ENCODE measurements at regions not wholly inside any gene's neighbourhood (a gene's known extent, or its start where the extent isn't known, plus 50 kb on each side); places are given as distances from the start of the nearest gene placed in this dataset.
"Not testable (repeated sequence)": the region's sequence is repeated elsewhere in the genome, so short reads cannot be mapped to it uniquely, and the experiment has no call there.

- H4K20me1 ChIP-seq, result no peaks in the 10 kb centered on the region
- H3K4me2 ChIP-seq, result no peak overlapping the region
- no peaks in the 10 kb centered on the region for H3K4me1 ChIP-seq
- H3K27ac ChIP-seq, result no peak overlapping the region
- H3K36me3 ChIP-seq, result no peaks in the 10 kb centered on the region
- no peaks in the 10 kb centered on the region for H3K9me3 ChIP-seq
- no peak overlapping the region for H3K9ac ChIP-seq
- no peak for TF ChIP-seq Cebpa-rat (IDR thresholded peaks at IDR 0.05)
- H3K27me3 ChIP-seq, result no peaks in the 10 kb centered on the region
- H3K4me3 ChIP-seq, result no peak overlapping the region
Observed at GRCh38 chr7:83835424-83835823, 186.5 kb upstream of the SEMA3E start.

- not testable (repeated sequence) for H3K4me1 ChIP-seq, H3K9ac ChIP-seq, H3K36me3 ChIP-seq, H3K9me3 ChIP-seq, H4K20me1 ChIP-seq, H3K4me3 ChIP-seq, H3K4me2 ChIP-seq, H3K27ac ChIP-seq, H3K27me3 ChIP-seq
Observed at GRCh38 chr7:83833721-83834120, 184.8 kb upstream of the SEMA3E start.

GRCh38 chr7:83832009-83832408, 183.1 kb upstream of the SEMA3E start:
- Histone ChIP-seq H3K36me3 (no peaks in the 10 kb centered on the region), H3K27me3 (no peaks in the 10 kb centered on the region), H3K4me2 (no peak overlapping the region), H3K4me1 (no peaks in the 10 kb centered on the region), H3K9ac (no peak overlapping the region), H4K20me1 (no peaks in the 10 kb centered on the region), H3K9me3 (no peaks in the 10 kb centered on the region), H3K27ac (no peak overlapping the region), H3K4me3 (no peak overlapping the region)
- TF ChIP-seq Cebpa-rat (IDR thresholded peaks at IDR 0.05), result no peak

GRCh38 chr7:83827036-83827435, 178.1 kb upstream of the SEMA3E start:
- H3K4me2 ChIP-seq, result no peak overlapping the region
- H3K27me3 ChIP-seq, result no peaks in the 10 kb centered on the region
- no peaks in the 10 kb centered on the region for H3K9me3 ChIP-seq
- H3K9ac ChIP-seq, result no peak overlapping the region
- no peak overlapping the region for H3K27ac ChIP-seq
- H4K20me1 ChIP-seq, result no peaks in the 10 kb centered on the region
- H3K36me3 ChIP-seq, result no peaks in the 10 kb centered on the region
- no peak for TF ChIP-seq Cebpa-rat (IDR thresholded peaks at IDR 0.05)
- no peaks in the 10 kb centered on the region for H3K4me1 ChIP-seq
- H3K4me3 ChIP-seq, result no peak overlapping the region

GRCh38 chr7:83824214-83824613, 175.3 kb upstream of the SEMA3E start:
- no peak overlapping the region for H3K4me3 ChIP-seq
- H3K27ac ChIP-seq, result no peak overlapping the region
- no peaks in the 10 kb centered on the region for H3K9me3 ChIP-seq
- H3K36me3 ChIP-seq, result no peaks in the 10 kb centered on the region
- no peaks in the 10 kb centered on the region for H4K20me1 ChIP-seq
- no peak for TF ChIP-seq Cebpa-rat (IDR thresholded peaks at IDR 0.05)
- H3K4me1 ChIP-seq, result no peaks in the 10 kb centered on the region
- no peaks in the 10 kb centered on the region for H3K27me3 ChIP-seq
- no peak overlapping the region for H3K9ac ChIP-seq
- H3K4me2 ChIP-seq, result no peak overlapping the region

GRCh38 chr7:83821866-83822265, 172.9 kb upstream of the SEMA3E start:
- TF ChIP-seq Cebpa-rat (IDR thresholded peaks at IDR 0.05), result no peak
- Histone ChIP-seq H3K9ac (no peak overlapping the region), H3K36me3 (no peaks in the 10 kb centered on the region), H4K20me1 (no peaks in the 10 kb centered on the region), H3K27me3 (no peaks in the 10 kb centered on the region), H3K27ac (no peak overlapping the region), H3K4me1 (no peaks in the 10 kb centered on the region), H3K4me2 (no peak overlapping the region), H3K4me3 (no peak overlapping the region), H3K9me3 (no peaks in the 10 kb centered on the region)

- Histone ChIP-seq H3K27ac (no peak overlapping the region), H3K9me3 (no peaks in the 10 kb centered on the region), H3K4me3 (no peak overlapping the region), H3K27me3 (no peaks in the 10 kb centered on the region), H3K4me1 (no peaks in the 10 kb centered on the region), H3K4me2 (no peak overlapping the region), H4K20me1 (no peaks in the 10 kb centered on the region), H3K9ac (no peak overlapping the region), H3K36me3 (no peaks in the 10 kb centered on the region)
- no peak for TF ChIP-seq Cebpa-rat (IDR thresholded peaks at IDR 0.05)
Observed at GRCh38 chr7:83820641-83821040, 171.7 kb upstream of the SEMA3E start.

- no peaks in the 10 kb centered on the region for H4K20me1 ChIP-seq
- no peak for TF ChIP-seq Cebpa-rat (IDR thresholded peaks at IDR 0.05)
- no peak overlapping the region for H3K4me2 ChIP-seq
- H3K9ac ChIP-seq, result no peak overlapping the region
- H3K36me3 ChIP-seq, result no peaks in the 10 kb centered on the region
- H3K27me3 ChIP-seq, result no peaks in the 10 kb centered on the region
- no peaks in the 10 kb centered on the region for H3K9me3 ChIP-seq
- H3K4me3 ChIP-seq, result no peak overlapping the region
- no peak overlapping the region for H3K27ac ChIP-seq
- H3K4me1 ChIP-seq, result no peaks in the 10 kb centered on the region
Observed at GRCh38 chr7:83819911-83820310, 171.0 kb upstream of the SEMA3E start.

- Histone ChIP-seq H3K9me3 (no peaks in the 10 kb centered on the region), H3K27ac (no peak overlapping the region), H3K4me1 (no peaks in the 10 kb centered on the region), H4K20me1 (no peaks in the 10 kb centered on the region), H3K4me3 (no peak overlapping the region), H3K27me3 (no peaks in the 10 kb centered on the region), H3K9ac (no peak overlapping the region), H3K36me3 (no peaks in the 10 kb centered on the region), H3K4me2 (no peak overlapping the region)
- no peak for TF ChIP-seq Cebpa-rat (IDR thresholded peaks at IDR 0.05)
Observed at GRCh38 chr7:83814480-83814879, 165.5 kb upstream of the SEMA3E start.

GRCh38 chr7:83812563-83812962, 163.6 kb upstream of the SEMA3E start:
- not testable (repeated sequence) for H3K9me3 ChIP-seq, H3K27ac ChIP-seq, H3K4me1 ChIP-seq, H3K4me2 ChIP-seq, H3K36me3 ChIP-seq, H3K27me3 ChIP-seq, H3K4me3 ChIP-seq, H3K9ac ChIP-seq, H4K20me1 ChIP-seq

GRCh38 chr7:83808982-83809381, 160.0 kb upstream of the SEMA3E start:
- no peak for TF ChIP-seq Cebpa-rat (IDR thresholded peaks at IDR 0.05)
- no peaks in the 10 kb centered on the region for H3K4me1 ChIP-seq
- no peaks in the 10 kb centered on the region for H3K27me3 ChIP-seq
- no peak overlapping the region for H3K9ac ChIP-seq
- H3K36me3 ChIP-seq, result no peaks in the 10 kb centered on the region
- no peak overlapping the region for H3K27ac ChIP-seq
- no peak overlapping the region for H3K4me3 ChIP-seq
- H3K9me3 ChIP-seq, result no peaks in the 10 kb centered on the region
- no peaks in the 10 kb centered on the region for H4K20me1 ChIP-seq
- H3K4me2 ChIP-seq, result no peak overlapping the region

Measured in BLaER1 (cell line).